ENCODE measurements at regions not wholly inside any gene's neighbourhood (a gene's known extent, or its start where the extent isn't known, plus 50 kb on each side); places are given as distances from the start of the nearest gene placed in this dataset.

GRCh38 chr6:9503111-9503761 is 911.6 kb downstream of the TFAP2A start:
- H3K9me3 ChIP-seq (ENCODE audit: control insufficient read depth in 2 of 2, insufficient read depth in 1 of 2, low read length in 1 of 2): no peaks in the 10 kb centered on the region
- no peak overlapping the region for H3K27ac ChIP-seq (ENCODE audit: low read depth in 1 of 2, low read length in 1 of 2)
- no peaks in the 10 kb centered on the region for H3K27me3 ChIP-seq (ENCODE audit: control insufficient read depth in 2 of 2, insufficient read depth in 1 of 2, low read length in 1 of 2)
- H3K36me3 ChIP-seq (ENCODE audit: control insufficient read depth in 2 of 2, insufficient read depth in 2 of 2, low read length in 1 of 2): no peaks in the 10 kb centered on the region
- H3K4me3 ChIP-seq (ENCODE audit: low read length in 2 of 2): no peak overlapping the region
- no peak for DNase-seq (ENCODE audit: low read depth in 6 of 9, low spot score in 9 of 9)
- 67% methylated on average over 7 of the region's 7 CpGs for WGBS
- H3K4me1 ChIP-seq (ENCODE audit: control insufficient read depth in 2 of 2, insufficient read depth in 2 of 2, low read length in 2 of 2): no peaks in the 10 kb centered on the region

- Histone ChIP-seq H3K27ac (ENCODE audit: low read depth in 1 of 2, low read length in 1 of 2) (no peak overlapping the region), H3K4me3 (ENCODE audit: low read length in 2 of 2) (no peak overlapping the region), H3K4me1 (ENCODE audit: control insufficient read depth in 2 of 2, insufficient read depth in 2 of 2, low read length in 2 of 2) (no peaks in the 10 kb centered on the region), H3K27me3 (ENCODE audit: control insufficient read depth in 2 of 2, insufficient read depth in 1 of 2, low read length in 1 of 2) (no peaks in the 10 kb centered on the region), H3K9me3 (ENCODE audit: control insufficient read depth in 2 of 2, insufficient read depth in 1 of 2, low read length in 1 of 2) (no peaks in the 10 kb centered on the region), H3K36me3 (ENCODE audit: control insufficient read depth in 2 of 2, insufficient read depth in 2 of 2, low read length in 1 of 2) (no peaks in the 10 kb centered on the region)
- WGBS: 83% methylated on average over 4 of the region's 4 CpGs
- DNase-seq (ENCODE audit: low read depth in 6 of 9, low spot score in 9 of 9): no peak
Measured at GRCh38 chr6:9499709-9500108, 915.2 kb downstream of the TFAP2A start.

- Histone ChIP-seq H3K4me3 (ENCODE audit: low read length in 2 of 2) (no peak overlapping the region), H3K27me3 (ENCODE audit: control insufficient read depth in 2 of 2, insufficient read depth in 1 of 2, low read length in 1 of 2) (no peaks in the 10 kb centered on the region), H3K36me3 (ENCODE audit: control insufficient read depth in 2 of 2, insufficient read depth in 2 of 2, low read length in 1 of 2) (no peaks in the 10 kb centered on the region), H3K9me3 (ENCODE audit: control insufficient read depth in 2 of 2, insufficient read depth in 1 of 2, low read length in 1 of 2) (no peaks in the 10 kb centered on the region), H3K4me1 (ENCODE audit: control insufficient read depth in 2 of 2, insufficient read depth in 2 of 2, low read length in 2 of 2) (no peaks in the 10 kb centered on the region), H3K27ac (ENCODE audit: low read depth in 1 of 2, low read length in 1 of 2) (no peak overlapping the region)
- no peak for DNase-seq (ENCODE audit: low read depth in 6 of 9, low spot score in 9 of 9)
- 92% methylated on average over 6 of the region's 6 CpGs for WGBS
Measured at GRCh38 chr6:9496837-9497236, 918.0 kb downstream of the TFAP2A start.

GRCh38 chr6:9494864-9495263 is 920.0 kb downstream of the TFAP2A start:
- no peaks in the 10 kb centered on the region for H3K4me1 ChIP-seq (ENCODE audit: control insufficient read depth in 2 of 2, insufficient read depth in 2 of 2, low read length in 2 of 2)
- no peaks in the 10 kb centered on the region for H3K27me3 ChIP-seq (ENCODE audit: control insufficient read depth in 2 of 2, insufficient read depth in 1 of 2, low read length in 1 of 2)
- no peaks in the 10 kb centered on the region for H3K9me3 ChIP-seq (ENCODE audit: control insufficient read depth in 2 of 2, insufficient read depth in 1 of 2, low read length in 1 of 2)
- no peaks in the 10 kb centered on the region for H3K36me3 ChIP-seq (ENCODE audit: control insufficient read depth in 2 of 2, insufficient read depth in 2 of 2, low read length in 1 of 2)
- H3K27ac ChIP-seq (ENCODE audit: low read depth in 1 of 2, low read length in 1 of 2): no peak overlapping the region
- WGBS: 64% methylated on average over 1 of the region's 1 CpG
- DNase-seq (ENCODE audit: low read depth in 6 of 9, low spot score in 9 of 9): no peak
- no peak overlapping the region for H3K4me3 ChIP-seq (ENCODE audit: low read length in 2 of 2)

GRCh38 chr6:9492790-9493189 is 922.1 kb downstream of the TFAP2A start:
- 63% methylated on average over 3 of the region's 3 CpGs for WGBS
- Histone ChIP-seq H3K27me3 (ENCODE audit: control insufficient read depth in 2 of 2, insufficient read depth in 1 of 2, low read length in 1 of 2) (no peaks in the 10 kb centered on the region), H3K27ac (ENCODE audit: low read depth in 1 of 2, low read length in 1 of 2) (no peak overlapping the region), H3K4me1 (ENCODE audit: control insufficient read depth in 2 of 2, insufficient read depth in 2 of 2, low read length in 2 of 2) (no peaks in the 10 kb centered on the region), H3K36me3 (ENCODE audit: control insufficient read depth in 2 of 2, insufficient read depth in 2 of 2, low read length in 1 of 2) (no peaks in the 10 kb centered on the region), H3K9me3 (ENCODE audit: control insufficient read depth in 2 of 2, insufficient read depth in 1 of 2, low read length in 1 of 2) (no peaks in the 10 kb centered on the region), H3K4me3 (ENCODE audit: low read length in 2 of 2) (no peak overlapping the region)
- no peak for DNase-seq (ENCODE audit: low read depth in 6 of 9, low spot score in 9 of 9)

- Histone ChIP-seq H3K4me3 (ENCODE audit: low read length in 2 of 2) (no peak overlapping the region), H3K4me1 (ENCODE audit: control insufficient read depth in 2 of 2, insufficient read depth in 2 of 2, low read length in 2 of 2) (no peaks in the 10 kb centered on the region), H3K27ac (ENCODE audit: low read depth in 1 of 2, low read length in 1 of 2) (no peak overlapping the region), H3K27me3 (ENCODE audit: control insufficient read depth in 2 of 2, insufficient read depth in 1 of 2, low read length in 1 of 2) (no peaks in the 10 kb centered on the region), H3K9me3 (ENCODE audit: control insufficient read depth in 2 of 2, insufficient read depth in 1 of 2, low read length in 1 of 2) (no peaks in the 10 kb centered on the region), H3K36me3 (ENCODE audit: control insufficient read depth in 2 of 2, insufficient read depth in 2 of 2, low read length in 1 of 2) (no peaks in the 10 kb centered on the region)
- 89% methylated on average over 3 of the region's 3 CpGs for WGBS
- DNase-seq (ENCODE audit: low read depth in 6 of 9, low spot score in 9 of 9): no peak
Measured at GRCh38 chr6:9487128-9487527, 927.7 kb downstream of the TFAP2A start.

- Histone ChIP-seq H3K4me3 (ENCODE audit: low read length in 2 of 2) (no peak overlapping the region), H3K9me3 (ENCODE audit: control insufficient read depth in 2 of 2, insufficient read depth in 1 of 2, low read length in 1 of 2) (no peaks in the 10 kb centered on the region), H3K27me3 (ENCODE audit: control insufficient read depth in 2 of 2, insufficient read depth in 1 of 2, low read length in 1 of 2) (no peaks in the 10 kb centered on the region), H3K27ac (ENCODE audit: low read depth in 1 of 2, low read length in 1 of 2) (no peak overlapping the region), H3K4me1 (ENCODE audit: control insufficient read depth in 2 of 2, insufficient read depth in 2 of 2, low read length in 2 of 2) (no peaks in the 10 kb centered on the region), H3K36me3 (ENCODE audit: control insufficient read depth in 2 of 2, insufficient read depth in 2 of 2, low read length in 1 of 2) (no peaks in the 10 kb centered on the region)
- WGBS: 96% methylated on average over 4 of the region's 4 CpGs
- no peak for DNase-seq (ENCODE audit: low read depth in 6 of 9, low spot score in 9 of 9)
Measured at GRCh38 chr6:9485992-9486391, 928.9 kb downstream of the TFAP2A start.

- Histone ChIP-seq H3K4me1 (ENCODE audit: control insufficient read depth in 2 of 2, insufficient read depth in 2 of 2, low read length in 2 of 2) (no peaks in the 10 kb centered on the region), H3K27ac (ENCODE audit: low read depth in 1 of 2, low read length in 1 of 2) (no peak overlapping the region), H3K9me3 (ENCODE audit: control insufficient read depth in 2 of 2, insufficient read depth in 1 of 2, low read length in 1 of 2) (no peaks in the 10 kb centered on the region), H3K27me3 (ENCODE audit: control insufficient read depth in 2 of 2, insufficient read depth in 1 of 2, low read length in 1 of 2) (no peaks in the 10 kb centered on the region), H3K36me3 (ENCODE audit: control insufficient read depth in 2 of 2, insufficient read depth in 2 of 2, low read length in 1 of 2) (no peaks in the 10 kb centered on the region), H3K4me3 (ENCODE audit: low read length in 2 of 2) (no peak overlapping the region)
- DNase-seq (ENCODE audit: low read depth in 6 of 9, low spot score in 9 of 9): no peak
- 93% methylated on average over 1 of the region's 1 CpG for WGBS
Measured at GRCh38 chr6:9484686-9485085, 930.2 kb downstream of the TFAP2A start.

- Histone ChIP-seq H3K4me1 (ENCODE audit: control insufficient read depth in 2 of 2, insufficient read depth in 2 of 2, low read length in 2 of 2) (no peaks in the 10 kb centered on the region), H3K4me3 (ENCODE audit: low read length in 2 of 2) (no peak overlapping the region)
Measured at GRCh38 chr6:9484091-9484490, 930.8 kb downstream of the TFAP2A start.

More at GRCh38 chr6:9484091-9484490, 930.8 kb downstream of the TFAP2A start:
- no peaks in the 10 kb centered on the region for H3K27me3 ChIP-seq (ENCODE audit: control insufficient read depth in 2 of 2, insufficient read depth in 1 of 2, low read length in 1 of 2)
- no peak overlapping the region for H3K27ac ChIP-seq (ENCODE audit: low read depth in 1 of 2, low read length in 1 of 2)
- no peak for DNase-seq (ENCODE audit: low read depth in 6 of 9, low spot score in 9 of 9)
- 86% methylated on average over 3 of the region's 3 CpGs for WGBS
- no peaks in the 10 kb centered on the region for H3K36me3 ChIP-seq (ENCODE audit: control insufficient read depth in 2 of 2, insufficient read depth in 2 of 2, low read length in 1 of 2)
- no peaks in the 10 kb centered on the region for H3K9me3 ChIP-seq (ENCODE audit: control insufficient read depth in 2 of 2, insufficient read depth in 1 of 2, low read length in 1 of 2)

All from thymus (tissue), 11 donors.